CD4-positive, alpha-beta T cell treated with Interleukin-21 for 1 hour (primary cell): ENCODE measurements at regions not wholly inside any gene's neighbourhood (a gene's known extent, or its start where the extent isn't known, plus 50 kb on each side); places are given as distances from the start of the nearest gene placed in this dataset.
"Not testable (repeated sequence)": the region's sequence is repeated elsewhere in the genome, so short reads cannot be mapped to it uniquely, and the experiment has no call there.

ENCODE experiments used
- DNase-seq: peaks from one replicate; pipeline ENCODE4 v3.0.0-alpha.2; 2020

GRCh38 chr6:16039892-16040627 is 88.8 kb upstream of the MYLIP start:
- DNase-seq: not testable (repeated sequence)

GRCh38 chr6:16038938-16039337 is 89.9 kb upstream of the MYLIP start:
- no peak for DNase-seq

- no peak for DNase-seq
Measured at GRCh38 chr6:16035488-16036080, 93.3 kb upstream of the MYLIP start.

- no peak for DNase-seq
Measured at GRCh38 chr6:16033214-16033613, 95.7 kb upstream of the MYLIP start.

GRCh38 chr6:16031278-16031981 is 97.5 kb upstream of the MYLIP start:
- DNase-seq: no peak

- DNase-seq: no peak
Measured at GRCh38 chr6:16028966-16029365, 99.9 kb upstream of the MYLIP start.

- DNase-seq: no peak
Measured at GRCh38 chr6:16020259-16020658, 108.6 kb upstream of the MYLIP start.

- no peak for DNase-seq
Measured at GRCh38 chr6:16019462-16019861, 109.4 kb upstream of the MYLIP start.

- DNase-seq: no peak
Measured at GRCh38 chr6:16018626-16019025, 110.3 kb upstream of the MYLIP start.

- not testable (repeated sequence) for DNase-seq
Measured at GRCh38 chr6:16014325-16014724, 114.6 kb upstream of the MYLIP start.

- no peak for DNase-seq
Measured at GRCh38 chr6:16007146-16007545, 121.7 kb upstream of the MYLIP start.

- no peak for DNase-seq
Measured at GRCh38 chr6:16006681-16007080, 122.2 kb upstream of the MYLIP start.

- no peak for DNase-seq
Measured at GRCh38 chr6:16004934-16005679, 123.8 kb upstream of the MYLIP start.

GRCh38 chr6:16003197-16003491 is 125.7 kb upstream of the MYLIP start:
- no peak for DNase-seq

- DNase-seq: no peak
Measured at GRCh38 chr6:16002332-16003196, 126.3 kb upstream of the MYLIP start.

GRCh38 chr6:16001158-16001557 is 127.7 kb upstream of the MYLIP start:
- no peak for DNase-seq

GRCh38 chr6:15999201-15999600 is 129.7 kb upstream of the MYLIP start:
- DNase-seq: no peak

GRCh38 chr6:15997586-15998388 is 131.1 kb upstream of the MYLIP start:
- DNase-seq: no peak

- DNase-seq: no peak
Measured at GRCh38 chr6:15996030-15996429, 132.9 kb upstream of the MYLIP start.

GRCh38 chr6:15995493-15995892 is 133.4 kb upstream of the MYLIP start:
- DNase-seq: no peak

GRCh38 chr6:15994814-15995459 is 133.9 kb upstream of the MYLIP start:
- no peak for DNase-seq
